DOHH2 (cell line): ENCODE measurements at regions not wholly inside any gene's neighbourhood (a gene's known extent, or its start where the extent isn't known, plus 50 kb on each side); places are given as distances from the start of the nearest gene placed in this dataset.

ENCODE experiments used
- H3F3A ChIP-seq: fragments of 200-600 bp; sonication (generic), shearing (Covaris generic); 2 replicates; pipeline ENCODE4 v1.6.0; 2016; ENCODE audit warnings: antibody characterized with exemption, mild to moderate bottlenecking; ENCODE audit not compliant: control insufficient read depth, insufficient read depth
- H3K27ac ChIP-seq: fragments of 200-600 bp; sonication (generic); 2 replicates; pipeline ENCODE4 v1.5.1; 2014; ENCODE audit warnings: low read depth, mild to moderate bottlenecking, low read length, moderate library complexity
- H3K27me3 ChIP-seq: fragments of 200-600 bp; sonication (generic); 2 replicates; pipeline ENCODE4 v1.6.1; 2014; ENCODE audit warnings: mild to moderate bottlenecking, low read length, mixed read lengths; ENCODE audit not compliant: control insufficient read depth
- H3K36me3 ChIP-seq: fragments of 200-600 bp; sonication (generic); 2 replicates; pipeline ENCODE4 v1.6.1; 2014; ENCODE audit warnings: mild to moderate bottlenecking, low read length, moderate library complexity, mixed read lengths; ENCODE audit not compliant: control insufficient read depth
- H3K4me1 ChIP-seq: fragments of 200-600 bp; sonication (generic); 2 replicates; pipeline ENCODE4 v1.6.1; 2014; ENCODE audit warnings: mild to moderate bottlenecking, low read length, mixed read lengths; ENCODE audit not compliant: control insufficient read depth
- H3K4me2 ChIP-seq: fragments of 200-600 bp; sonication (generic); 2 replicates; pipeline ENCODE4 v1.6.0; 2014; ENCODE audit warnings: mild to moderate bottlenecking, low read length, moderate library complexity
- H3K4me3 ChIP-seq: fragments of 200-600 bp; sonication (generic); 2 replicates; pipeline ENCODE4 v1.5.1; 2014; ENCODE audit warnings: mild to moderate bottlenecking, low read length, mixed read lengths
- H3K79me2 ChIP-seq: fragments of 200-600 bp; sonication (generic); 2 replicates; pipeline ENCODE4 v1.6.1; 2014; ENCODE audit warnings: mild to moderate bottlenecking, low read length, mixed read lengths; ENCODE audit not compliant: control insufficient read depth
- H3K9me2 ChIP-seq: fragments of 200-600 bp; sonication (generic); replicated peaks from 2 replicates; pipeline ENCODE4 v1.6.1; 2014; ENCODE audit warnings: mild to moderate bottlenecking, low read length, mixed read lengths; ENCODE audit not compliant: control insufficient read depth
- H3K9me3 ChIP-seq: fragments of 200-600 bp; sonication (generic); 2 replicates; pipeline ENCODE4 v1.6.1; 2014; ENCODE audit warnings: antibody characterized with exemption, low read length, mixed read lengths; ENCODE audit not compliant: control insufficient read depth, insufficient read depth
- H4K20me1 ChIP-seq: fragments of 200-600 bp; sonication (generic); 2 replicates; pipeline ENCODE4 v1.6.0; 2014; ENCODE audit warnings: low read depth, mild to moderate bottlenecking, antibody characterized with exemption, low read length, moderate library complexity; ENCODE audit not compliant: control insufficient read depth, insufficient read depth
- EZH2phosphoT487 ChIP-seq: fragments of 200-600 bp; sonication (generic); IDR thresholded peaks from 2 replicates; pipeline ENCODE4 v1.6.1; 2017; ENCODE audit warnings: borderline replicate concordance, mild to moderate bottlenecking, antibody characterized with exemption, low read length, moderate library complexity, mixed read lengths
- TF ChIP-seq, protein P1 (sequence below): fragments of 200-600 bp; sonication (generic); IDR thresholded peaks from one replicate; pipeline ENCODE4 v1.5.1; 2014; ENCODE audit warnings: antibody characterized with exemption, mild to moderate bottlenecking, low read depth, low read length; ENCODE audit not compliant: poor library complexity, severe bottlenecking

DNA sequence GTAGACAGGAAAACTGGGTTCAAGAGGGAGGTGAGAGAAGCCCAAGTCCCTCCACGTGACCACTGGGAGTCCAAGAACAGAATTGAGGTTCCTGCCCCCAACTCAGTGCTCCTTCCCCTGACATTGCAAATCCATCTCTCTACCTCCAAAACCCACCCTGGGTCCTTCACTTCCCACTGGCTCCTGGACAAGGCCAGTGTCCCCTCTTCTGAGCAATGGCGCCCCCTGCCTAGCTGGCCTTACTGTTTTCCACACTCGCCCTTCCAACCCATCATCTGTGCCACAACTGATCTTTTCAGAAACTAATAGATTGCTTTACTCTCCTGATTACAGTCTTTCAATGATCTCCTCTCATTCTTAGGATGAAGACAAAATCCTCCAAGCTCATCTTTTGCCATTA is 200.3 kb downstream of the ANKRD60 start:
- no peaks in the 10 kb centered on the region for H3K4me1 ChIP-seq
- H3K4me3 ChIP-seq: no peak overlapping the region
- no peaks in the 10 kb centered on the region for H3K9me3 ChIP-seq
- H3F3A ChIP-seq: no peaks in the 10 kb centered on the region
- H3K27me3 ChIP-seq: peaks cover 12% of the 10 kb centered on the region
- no peaks in the 10 kb centered on the region for H4K20me1 ChIP-seq
- H3K9me2 ChIP-seq: no peaks in the 10 kb centered on the region
- H3K27ac ChIP-seq: no peak overlapping the region
- H3K36me3 ChIP-seq: no peaks in the 10 kb centered on the region
- H3K4me2 ChIP-seq: no peak overlapping the region
- H3K79me2 ChIP-seq: no peaks in the 10 kb centered on the region
- TF ChIP-seq, protein P1, sequence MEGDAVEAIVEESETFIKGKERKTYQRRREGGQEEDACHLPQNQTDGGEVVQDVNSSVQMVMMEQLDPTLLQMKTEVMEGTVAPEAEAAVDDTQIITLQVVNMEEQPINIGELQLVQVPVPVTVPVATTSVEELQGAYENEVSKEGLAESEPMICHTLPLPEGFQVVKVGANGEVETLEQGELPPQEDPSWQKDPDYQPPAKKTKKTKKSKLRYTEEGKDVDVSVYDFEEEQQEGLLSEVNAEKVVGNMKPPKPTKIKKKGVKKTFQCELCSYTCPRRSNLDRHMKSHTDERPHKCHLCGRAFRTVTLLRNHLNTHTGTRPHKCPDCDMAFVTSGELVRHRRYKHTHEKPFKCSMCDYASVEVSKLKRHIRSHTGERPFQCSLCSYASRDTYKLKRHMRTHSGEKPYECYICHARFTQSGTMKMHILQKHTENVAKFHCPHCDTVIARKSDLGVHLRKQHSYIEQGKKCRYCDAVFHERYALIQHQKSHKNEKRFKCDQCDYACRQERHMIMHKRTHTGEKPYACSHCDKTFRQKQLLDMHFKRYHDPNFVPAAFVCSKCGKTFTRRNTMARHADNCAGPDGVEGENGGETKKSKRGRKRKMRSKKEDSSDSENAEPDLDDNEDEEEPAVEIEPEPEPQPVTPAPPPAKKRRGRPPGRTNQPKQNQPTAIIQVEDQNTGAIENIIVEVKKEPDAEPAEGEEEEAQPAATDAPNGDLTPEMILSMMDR: peak; percentile 41
- no peak for TF ChIP-seq EZH2phosphoT487

DNA sequence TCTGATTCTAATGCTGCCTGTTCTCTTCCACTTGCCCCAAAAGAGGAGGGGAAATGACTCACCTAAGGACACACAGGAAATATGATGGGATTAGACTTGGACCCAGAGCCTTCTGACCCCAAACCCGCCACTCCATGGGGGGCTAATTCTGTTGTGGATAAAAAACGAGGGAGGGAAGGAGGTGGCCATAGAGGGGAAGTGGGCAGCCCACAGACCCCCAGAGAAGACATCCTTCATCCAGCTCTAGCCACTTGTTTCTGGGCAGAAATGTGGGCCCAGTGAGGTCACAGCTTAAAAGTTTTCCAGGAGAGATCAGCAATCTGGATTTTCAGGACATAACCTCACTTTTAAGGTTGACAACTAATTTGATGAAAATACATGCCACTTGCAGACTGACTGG is 202.1 kb downstream of the ANKRD60 start:
- no peaks in the 10 kb centered on the region for H3F3A ChIP-seq
- H3K36me3 ChIP-seq: no peaks in the 10 kb centered on the region
- H3K27ac ChIP-seq: no peak overlapping the region
- H3K9me2 ChIP-seq: no peaks in the 10 kb centered on the region
- H3K79me2 ChIP-seq: no peaks in the 10 kb centered on the region
- H4K20me1 ChIP-seq: no peaks in the 10 kb centered on the region
- H3K4me2 ChIP-seq: no peak overlapping the region
- no peaks in the 10 kb centered on the region for H3K4me1 ChIP-seq
- H3K27me3 ChIP-seq: peaks cover 12% of the 10 kb centered on the region
- TF ChIP-seq, protein P1: no peak
- no peak overlapping the region for H3K4me3 ChIP-seq
- no peaks in the 10 kb centered on the region for H3K9me3 ChIP-seq

DNA sequence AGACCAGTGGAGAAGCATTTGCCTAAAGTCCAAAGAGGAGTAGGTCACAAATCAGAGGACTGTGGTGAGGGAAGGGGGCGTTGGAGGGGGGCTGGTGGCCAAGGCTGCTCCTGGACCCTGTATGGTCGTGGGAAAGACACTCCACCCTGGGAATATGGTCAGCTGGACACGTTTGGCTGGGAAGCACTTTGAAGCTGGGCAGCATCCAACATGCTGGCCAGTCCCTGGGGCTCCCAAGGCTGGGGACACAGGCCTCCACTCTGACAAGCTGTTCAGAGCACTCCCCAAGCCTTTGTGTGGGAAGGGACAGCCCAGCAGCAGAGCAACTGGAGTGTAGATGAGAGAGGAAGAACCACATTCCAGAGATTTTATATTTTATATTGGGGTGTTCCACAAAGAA is 203.2 kb downstream of the ANKRD60 start:
- TF ChIP-seq, protein P1: no peak
- no peak for TF ChIP-seq EZH2phosphoT487
- Histone ChIP-seq H3K27me3 (peaks cover 12% of the 10 kb centered on the region), H3F3A (no peaks in the 10 kb centered on the region)

DNA sequence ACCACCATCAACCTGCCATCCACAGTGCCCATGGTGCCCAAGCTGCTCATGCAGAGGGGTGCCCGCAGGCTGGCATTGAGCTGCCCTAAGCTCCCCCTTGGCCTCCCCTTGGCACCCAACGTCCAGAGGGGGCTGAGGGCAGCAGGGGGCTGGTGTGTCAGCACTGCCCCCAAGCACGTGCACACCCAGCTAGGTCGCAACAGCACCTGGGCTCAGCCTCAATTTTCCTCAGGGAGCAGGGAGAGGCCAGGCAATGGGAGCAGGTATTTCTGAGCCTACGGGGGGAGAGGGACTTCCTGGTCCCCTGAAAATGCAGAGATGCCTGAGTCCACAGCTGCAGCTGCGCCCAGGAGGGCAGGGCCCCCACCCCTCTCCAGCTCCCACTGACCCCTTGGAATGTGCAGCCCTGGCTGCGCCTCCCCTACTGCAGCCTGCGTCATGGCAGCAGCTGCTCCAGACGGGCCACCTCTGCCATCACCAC is 204.2 kb downstream of the ANKRD60 start:
- H3K27me3 ChIP-seq: peaks cover 9% of the 10 kb centered on the region
- no peak for TF ChIP-seq EZH2phosphoT487
- TF ChIP-seq, protein P1: no peak
- H3K79me2 ChIP-seq: no peaks in the 10 kb centered on the region

More for the DNA sequence above, 203.2 kb downstream of the ANKRD60 start:
- H3K9me3 ChIP-seq: no peaks in the 10 kb centered on the region
- no peaks in the 10 kb centered on the region for H4K20me1 ChIP-seq
- H3K9me2 ChIP-seq: no peaks in the 10 kb centered on the region
- H3K4me2 ChIP-seq: no peak overlapping the region
- H3K4me3 ChIP-seq: no peak overlapping the region
- H3K27ac ChIP-seq: no peak overlapping the region
- H3K79me2 ChIP-seq: no peaks in the 10 kb centered on the region
- no peaks in the 10 kb centered on the region for H3K36me3 ChIP-seq
- H3K4me1 ChIP-seq: no peaks in the 10 kb centered on the region

More for the DNA sequence above, 204.2 kb downstream of the ANKRD60 start:
- H3F3A ChIP-seq: no peaks in the 10 kb centered on the region
- no peak overlapping the region for H3K27ac ChIP-seq
- no peaks in the 10 kb centered on the region for H3K4me1 ChIP-seq
- H3K9me2 ChIP-seq: no peaks in the 10 kb centered on the region
- no peak overlapping the region for H3K4me2 ChIP-seq
- H3K4me3 ChIP-seq: no peak overlapping the region
- no peaks in the 10 kb centered on the region for H3K36me3 ChIP-seq
- H3K9me3 ChIP-seq: no peaks in the 10 kb centered on the region
- H4K20me1 ChIP-seq: no peaks in the 10 kb centered on the region
